ENCODE measurements at regions not wholly inside any gene's neighbourhood (a gene's known extent, or its start where the extent isn't known, plus 50 kb on each side); places are given as distances from the start of the nearest gene placed in this dataset.

DNA sequence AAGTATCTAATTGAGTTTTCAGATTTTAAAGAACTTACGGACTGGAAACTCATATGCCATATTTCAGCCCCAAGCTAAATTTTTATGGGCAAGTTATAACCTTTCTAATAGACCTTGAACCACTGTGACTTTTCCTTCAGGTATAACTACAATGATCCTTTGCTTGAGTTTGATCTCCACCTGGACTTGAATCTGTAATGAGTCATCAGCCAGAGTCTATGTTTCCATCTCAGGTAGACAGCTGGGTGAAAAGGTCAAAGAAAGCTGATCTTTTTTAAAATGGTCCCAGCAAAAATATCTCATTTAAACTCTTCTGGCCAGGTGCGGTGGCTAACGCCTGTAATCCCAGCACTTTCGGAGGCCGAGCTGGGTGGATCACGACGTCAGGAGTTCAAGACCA lies 88.4 kb upstream of the SGK1 start:
- TF ChIP-seq, protein P1, sequence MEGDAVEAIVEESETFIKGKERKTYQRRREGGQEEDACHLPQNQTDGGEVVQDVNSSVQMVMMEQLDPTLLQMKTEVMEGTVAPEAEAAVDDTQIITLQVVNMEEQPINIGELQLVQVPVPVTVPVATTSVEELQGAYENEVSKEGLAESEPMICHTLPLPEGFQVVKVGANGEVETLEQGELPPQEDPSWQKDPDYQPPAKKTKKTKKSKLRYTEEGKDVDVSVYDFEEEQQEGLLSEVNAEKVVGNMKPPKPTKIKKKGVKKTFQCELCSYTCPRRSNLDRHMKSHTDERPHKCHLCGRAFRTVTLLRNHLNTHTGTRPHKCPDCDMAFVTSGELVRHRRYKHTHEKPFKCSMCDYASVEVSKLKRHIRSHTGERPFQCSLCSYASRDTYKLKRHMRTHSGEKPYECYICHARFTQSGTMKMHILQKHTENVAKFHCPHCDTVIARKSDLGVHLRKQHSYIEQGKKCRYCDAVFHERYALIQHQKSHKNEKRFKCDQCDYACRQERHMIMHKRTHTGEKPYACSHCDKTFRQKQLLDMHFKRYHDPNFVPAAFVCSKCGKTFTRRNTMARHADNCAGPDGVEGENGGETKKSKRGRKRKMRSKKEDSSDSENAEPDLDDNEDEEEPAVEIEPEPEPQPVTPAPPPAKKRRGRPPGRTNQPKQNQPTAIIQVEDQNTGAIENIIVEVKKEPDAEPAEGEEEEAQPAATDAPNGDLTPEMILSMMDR (IDR thresholded peaks at IDR 0.05) = no peak
- no peak for TF ChIP-seq POLR2A (IDR thresholded peaks at IDR 0.05)

Data from right lobe of liver (tissue), 4 donors.